DND-41 (cell line): ENCODE measurements at regions not wholly inside any gene's neighbourhood (a gene's known extent, or its start where the extent isn't known, plus 50 kb on each side); places are given as distances from the start of the nearest gene placed in this dataset.

ENCODE experiments used
- ATAC-seq: fragments of 200-7000 bp; cut with Tn5 transposase; 3 replicates; pipeline ENCODE4 v1.9.1; 2021; ENCODE audit warnings: low read depth; ENCODE audit not compliant: insufficient read depth
- DNase-seq: peaks from one replicate; pipeline ENCODE4 v3.0.0-alpha.2; 2020
- H2AFZ ChIP-seq: 2 replicates; pipeline ENCODE4 v1.6.0; 2012; ENCODE audit warnings: low read depth, low read length
- H3K27ac ChIP-seq: 2 replicates; pipeline ENCODE4 v1.5.1; 2012; ENCODE audit warnings: low read length, inconsistent platforms
- H3K27me3 ChIP-seq: fragments of 200-600 bp; sonication (generic); 2 replicates; pipeline ENCODE4 v1.6.0; 2012; ENCODE audit warnings: low read length, mild to moderate bottlenecking, inconsistent platforms; ENCODE audit not compliant: insufficient read depth, poor library complexity
- H3K36me3 ChIP-seq: 2 replicates; pipeline ENCODE4 v1.5.1; 2012; ENCODE audit warnings: low read length, inconsistent platforms; ENCODE audit not compliant: insufficient read depth
- H3K4me1 ChIP-seq: 2 replicates; pipeline ENCODE4 v1.5.1; 2012; ENCODE audit warnings: mild to moderate bottlenecking, low read length; ENCODE audit not compliant: insufficient read depth
- H3K4me2 ChIP-seq: 2 replicates; pipeline ENCODE4 v1.6.0; 2012; ENCODE audit warnings: mild to moderate bottlenecking, moderate library complexity, low read length, inconsistent platforms; ENCODE audit not compliant: insufficient read depth
- H3K4me3 ChIP-seq, 2 experiments: fragments of 200-600 bp in 1 of 2; shearing (Covaris generic) in 1 of 2; 2 replicates each; pipeline ENCODE4 v1.5.1; 2012 to 2016; ENCODE audit warnings: inconsistent platforms in 2 of 2, low read length in 2 of 2, mild to moderate bottlenecking in 2 of 2, low read depth in 1 of 2, moderate library complexity in 1 of 2
- H3K79me2 ChIP-seq: 2 replicates; pipeline ENCODE4 v1.6.0; 2012; ENCODE audit warnings: low read length, inconsistent platforms; ENCODE audit not compliant: insufficient read depth
- H3K9ac ChIP-seq: 2 replicates; pipeline ENCODE4 v1.6.0; 2012; ENCODE audit warnings: low read depth, mild to moderate bottlenecking, inconsistent platforms, low read length, moderate library complexity
- H3K9me3 ChIP-seq: 2 replicates; pipeline ENCODE4 v1.5.1; 2012; ENCODE audit warnings: low read length, moderate library complexity, mild to moderate bottlenecking, inconsistent platforms; ENCODE audit not compliant: insufficient read depth, severe bottlenecking
- H4K20me1 ChIP-seq: 2 replicates; pipeline ENCODE4 v1.6.0; 2012; ENCODE audit warnings: low read length; ENCODE audit not compliant: insufficient read depth
- CTCF ChIP-seq: IDR thresholded peaks from 2 replicates; pipeline ENCODE4 v1.5.1; 2012; ENCODE audit warnings: borderline replicate concordance, low read length, moderate library complexity, mild to moderate bottlenecking; ENCODE audit not compliant: poor library complexity, severe bottlenecking; ENCODE audit errors: extremely low read depth
- EZH2 ChIP-seq: IDR thresholded peaks from 3 replicates; pipeline ENCODE4 v1.6.1; 2012; ENCODE audit warnings: borderline replicate concordance, low read depth, mild to moderate bottlenecking, moderate library complexity, low read length, inconsistent platforms; ENCODE audit not compliant: severe bottlenecking

GRCh38 chr12:93060666-93061472 lies 131.8 kb upstream of the EEA1 start:
- Histone ChIP-seq H3K79me2 (no peaks in the 10 kb centered on the region), H2AFZ (no peak overlapping the region), H3K36me3 (no peaks in the 10 kb centered on the region), H3K27ac (no peak overlapping the region), H3K27me3 (no peaks in the 10 kb centered on the region), H4K20me1 (no peaks in the 10 kb centered on the region), H3K9ac (no peak overlapping the region), H3K4me1 (no peaks in the 10 kb centered on the region), H3K4me3 (no peak overlapping the region), H3K4me2 (no peak overlapping the region), H3K9me3 (no peaks in the 10 kb centered on the region)
- no peak for DNase-seq
- no peak for ATAC-seq
- TF ChIP-seq EZH2, result no peak
- no peak for TF ChIP-seq CTCF

GRCh38 chr12:93061473-93062419 lies 132.7 kb upstream of the EEA1 start:
- no peak overlapping the region for H2AFZ ChIP-seq
- H3K79me2 ChIP-seq, result no peaks in the 10 kb centered on the region
- DNase-seq (no peak), ATAC-seq (no peak)
- TF ChIP-seq CTCF, result no peak
- no peak for TF ChIP-seq EZH2
- H3K9me3 ChIP-seq, result no peaks in the 10 kb centered on the region
- H3K4me1 ChIP-seq, result no peaks in the 10 kb centered on the region
- no peak overlapping the region for H3K4me2 ChIP-seq
- no peak overlapping the region for H3K9ac ChIP-seq
- H3K27ac ChIP-seq, result no peak overlapping the region
- no peaks in the 10 kb centered on the region for H3K27me3 ChIP-seq
- H3K4me3 ChIP-seq, result no peak overlapping the region
- H4K20me1 ChIP-seq, result no peaks in the 10 kb centered on the region
- H3K36me3 ChIP-seq, result no peaks in the 10 kb centered on the region

GRCh38 chr12:93065896-93066295 lies 136.8 kb upstream of the EEA1 start:
- Histone ChIP-seq H3K9ac (no peak overlapping the region), H3K9me3 (no peaks in the 10 kb centered on the region), H3K79me2 (no peaks in the 10 kb centered on the region), H3K4me1 (no peaks in the 10 kb centered on the region), H3K27ac (no peak overlapping the region), H3K27me3 (no peaks in the 10 kb centered on the region), H2AFZ (no peak overlapping the region), H4K20me1 (no peaks in the 10 kb centered on the region), H3K4me3 (no peak overlapping the region), H3K36me3 (no peaks in the 10 kb centered on the region), H3K4me2 (no peak overlapping the region)
- no peak for ATAC-seq
- TF ChIP-seq EZH2 (no peak), CTCF (no peak)
- DNase-seq, result no peak
